ENCODE measurements at regions not wholly inside any gene's neighbourhood (a gene's known extent, or its start where the extent isn't known, plus 50 kb on each side); places are given as distances from the start of the nearest gene placed in this dataset.

- H3K4me3 ChIP-seq (ENCODE audit: insufficient read depth, low read depth, low read length): no peak overlapping the region
- no peak overlapping the region for H3K27ac ChIP-seq (ENCODE audit: insufficient read depth, low read depth, low read length, poor library complexity, severe bottlenecking)
- H3K4me1 ChIP-seq (ENCODE audit: control insufficient read depth, insufficient read depth, low read length): peaks cover 7% of the 10 kb centered on the region
- H3K27me3 ChIP-seq (ENCODE audit: control insufficient read depth, insufficient read depth, low read length, poor library complexity, severe bottlenecking): no peaks in the 10 kb centered on the region
- 0 to 9% methylated on average over 6 of the region's 8 CpGs for WGBS, 2 experiments
- no peaks in the 10 kb centered on the region for H3K9me3 ChIP-seq (ENCODE audit: control insufficient read depth, low read length)
- H3K36me3 ChIP-seq (ENCODE audit: control insufficient read depth, insufficient read depth, low read length): no peaks in the 10 kb centered on the region
These were observed 153.5 kb upstream of the USP15 start for GRCh38 chr12:62106547-62107185.

GRCh38 chr12:62113366-62114011 is 146.7 kb upstream of the USP15 start:
- Histone ChIP-seq H3K27me3 (ENCODE audit: control insufficient read depth, insufficient read depth, low read length, poor library complexity, severe bottlenecking) (no peaks in the 10 kb centered on the region), H3K27ac (ENCODE audit: insufficient read depth, low read depth, low read length, poor library complexity, severe bottlenecking) (no peak overlapping the region), H3K9me3 (ENCODE audit: control insufficient read depth, low read length) (no peaks in the 10 kb centered on the region), H3K36me3 (ENCODE audit: control insufficient read depth, insufficient read depth, low read length) (no peaks in the 10 kb centered on the region), H3K4me1 (ENCODE audit: control insufficient read depth, insufficient read depth, low read length) (no peaks in the 10 kb centered on the region), H3K4me3 (ENCODE audit: insufficient read depth, low read depth, low read length) (no peak overlapping the region)
- 70 to 72% methylated on average over 10 of the region's 10 CpGs for WGBS, 2 experiments

- Histone ChIP-seq H3K27me3 (ENCODE audit: control insufficient read depth, insufficient read depth, low read length, poor library complexity, severe bottlenecking) (no peaks in the 10 kb centered on the region), H3K9me3 (ENCODE audit: control insufficient read depth, low read length) (no peaks in the 10 kb centered on the region), H3K27ac (ENCODE audit: insufficient read depth, low read depth, low read length, poor library complexity, severe bottlenecking) (no peak overlapping the region), H3K4me3 (ENCODE audit: insufficient read depth, low read depth, low read length) (no peak overlapping the region), H3K36me3 (ENCODE audit: control insufficient read depth, insufficient read depth, low read length) (no peaks in the 10 kb centered on the region), H3K4me1 (ENCODE audit: control insufficient read depth, insufficient read depth, low read length) (no peaks in the 10 kb centered on the region)
- WGBS, 2 experiments: 100% methylated on average over 2 of the region's 2 CpGs; no CpG with 5 or more reads in 1 of the 2 experiments
These were observed 143.2 kb upstream of the USP15 start for GRCh38 chr12:62116986-62117385.

- WGBS, 2 experiments: 44 to 50% methylated on average over 4 of the region's 4 CpGs
- no peak overlapping the region for H3K4me3 ChIP-seq (ENCODE audit: insufficient read depth, low read depth, low read length)
- no peaks in the 10 kb centered on the region for H3K9me3 ChIP-seq (ENCODE audit: control insufficient read depth, low read length)
- no peaks in the 10 kb centered on the region for H3K27me3 ChIP-seq (ENCODE audit: control insufficient read depth, insufficient read depth, low read length, poor library complexity, severe bottlenecking)
- no peak overlapping the region for H3K27ac ChIP-seq (ENCODE audit: insufficient read depth, low read depth, low read length, poor library complexity, severe bottlenecking)
- H3K36me3 ChIP-seq (ENCODE audit: control insufficient read depth, insufficient read depth, low read length): no peaks in the 10 kb centered on the region
- H3K4me1 ChIP-seq (ENCODE audit: control insufficient read depth, insufficient read depth, low read length): no peaks in the 10 kb centered on the region
These were observed 136.4 kb upstream of the USP15 start for GRCh38 chr12:62123721-62124203.

- WGBS, 2 experiments: 95 to 96% methylated on average over 2 of the region's 2 CpGs
- H3K9me3 ChIP-seq (ENCODE audit: control insufficient read depth, low read length): no peaks in the 10 kb centered on the region
These were observed 132.7 kb upstream of the USP15 start for GRCh38 chr12:62127516-62127915.

GRCh38 chr12:62128175-62128975 is 131.8 kb upstream of the USP15 start:
- H3K36me3 ChIP-seq (ENCODE audit: control insufficient read depth, insufficient read depth, low read length): no peaks in the 10 kb centered on the region
- no peaks in the 10 kb centered on the region for H3K27me3 ChIP-seq (ENCODE audit: control insufficient read depth, insufficient read depth, low read length, poor library complexity, severe bottlenecking)
- H3K4me3 ChIP-seq (ENCODE audit: insufficient read depth, low read depth, low read length): no peak overlapping the region
- H3K4me1 ChIP-seq (ENCODE audit: control insufficient read depth, insufficient read depth, low read length): no peaks in the 10 kb centered on the region
- H3K9me3 ChIP-seq (ENCODE audit: control insufficient read depth, low read length): no peaks in the 10 kb centered on the region
- no peak overlapping the region for H3K27ac ChIP-seq (ENCODE audit: insufficient read depth, low read depth, low read length, poor library complexity, severe bottlenecking)
- WGBS, 2 experiments: 85 to 88% methylated on average over 4 to 7 of the region's 7 CpGs

More at GRCh38 chr12:62127516-62127915, 132.7 kb upstream of the USP15 start:
- H3K4me1 ChIP-seq (ENCODE audit: control insufficient read depth, insufficient read depth, low read length): no peaks in the 10 kb centered on the region
- no peaks in the 10 kb centered on the region for H3K27me3 ChIP-seq (ENCODE audit: control insufficient read depth, insufficient read depth, low read length, poor library complexity, severe bottlenecking)
- H3K27ac ChIP-seq (ENCODE audit: insufficient read depth, low read depth, low read length, poor library complexity, severe bottlenecking): no peak overlapping the region
- H3K4me3 ChIP-seq (ENCODE audit: insufficient read depth, low read depth, low read length): no peak overlapping the region
- H3K36me3 ChIP-seq (ENCODE audit: control insufficient read depth, insufficient read depth, low read length): no peaks in the 10 kb centered on the region

GRCh38 chr12:62129291-62129690 is 130.9 kb upstream of the USP15 start:
- H3K27ac ChIP-seq (ENCODE audit: insufficient read depth, low read depth, low read length, poor library complexity, severe bottlenecking): no peak overlapping the region
- no peak overlapping the region for H3K4me3 ChIP-seq (ENCODE audit: insufficient read depth, low read depth, low read length)
- WGBS, 2 experiments: 90 to 93% methylated on average over 4 of the region's 4 CpGs
- no peaks in the 10 kb centered on the region for H3K9me3 ChIP-seq (ENCODE audit: control insufficient read depth, low read length)
- no peaks in the 10 kb centered on the region for H3K36me3 ChIP-seq (ENCODE audit: control insufficient read depth, insufficient read depth, low read length)
- H3K27me3 ChIP-seq (ENCODE audit: control insufficient read depth, insufficient read depth, low read length, poor library complexity, severe bottlenecking): no peaks in the 10 kb centered on the region
- H3K4me1 ChIP-seq (ENCODE audit: control insufficient read depth, insufficient read depth, low read length): no peaks in the 10 kb centered on the region

GRCh38 chr12:62130402-62130801 is 129.8 kb upstream of the USP15 start:
- no peaks in the 10 kb centered on the region for H3K4me1 ChIP-seq (ENCODE audit: control insufficient read depth, insufficient read depth, low read length)
- no peak overlapping the region for H3K4me3 ChIP-seq (ENCODE audit: insufficient read depth, low read depth, low read length)
- 91 to 97% methylated on average over 2 to 3 of the region's 3 CpGs for WGBS, 2 experiments
- H3K9me3 ChIP-seq (ENCODE audit: control insufficient read depth, low read length): no peaks in the 10 kb centered on the region
- H3K36me3 ChIP-seq (ENCODE audit: control insufficient read depth, insufficient read depth, low read length): no peaks in the 10 kb centered on the region
- no peak overlapping the region for H3K27ac ChIP-seq (ENCODE audit: insufficient read depth, low read depth, low read length, poor library complexity, severe bottlenecking)
- no peaks in the 10 kb centered on the region for H3K27me3 ChIP-seq (ENCODE audit: control insufficient read depth, insufficient read depth, low read length, poor library complexity, severe bottlenecking)

- H3K9me3 ChIP-seq (ENCODE audit: control insufficient read depth, low read length): no peaks in the 10 kb centered on the region
- 91 to 97% methylated on average over 3 to 6 of the region's 6 CpGs for WGBS, 2 experiments
- no peak overlapping the region for H3K27ac ChIP-seq (ENCODE audit: insufficient read depth, low read depth, low read length, poor library complexity, severe bottlenecking)
- no peaks in the 10 kb centered on the region for H3K36me3 ChIP-seq (ENCODE audit: control insufficient read depth, insufficient read depth, low read length)
- H3K4me1 ChIP-seq (ENCODE audit: control insufficient read depth, insufficient read depth, low read length): no peaks in the 10 kb centered on the region
- no peak overlapping the region for H3K4me3 ChIP-seq (ENCODE audit: insufficient read depth, low read depth, low read length)
- no peaks in the 10 kb centered on the region for H3K27me3 ChIP-seq (ENCODE audit: control insufficient read depth, insufficient read depth, low read length, poor library complexity, severe bottlenecking)
These were observed 129.2 kb upstream of the USP15 start for GRCh38 chr12:62130834-62131552.

Measured in ectodermal cell (in vitro differentiated cells).